ENCODE measurements at regions not wholly inside any gene's neighbourhood (a gene's known extent, or its start where the extent isn't known, plus 50 kb on each side); places are given as distances from the start of the nearest gene placed in this dataset.

GRCh38 chr13:40023595-40024203 is 368.2 kb downstream of the COG6 start:
- TF ChIP-seq POLR2A (IDR thresholded peaks at IDR 0.05): no peak
- no peak for TF ChIP-seq CTCF (IDR thresholded peaks at IDR 0.05)

Data from Peyer's patch (tissue), 4 donors.